CD4-positive, alpha-beta memory T cell (primary cell): ENCODE measurements at regions not wholly inside any gene's neighbourhood (a gene's known extent, or its start where the extent isn't known, plus 50 kb on each side); places are given as distances from the start of the nearest gene placed in this dataset.

Experiments
- CTCF ChIA-PET: fragments of 350-600 bp; sonication (Branson Sonifier 250); formaldehyde crosslinking; loops from one replicate; lab custom pipeline; 2021; ENCODE audit warnings: inconsistent platforms; ENCODE audit not compliant: partially characterized antibody; lab: Charles Lee
- POLR2A ChIA-PET: fragments of 350-600 bp; sonication (Branson Sonifier 250); formaldehyde crosslinking; loops from one replicate; lab custom pipeline; 2021; ENCODE audit not compliant: partially characterized antibody; lab: Charles Lee
- DNase-seq, 5 donors: peaks; one replicate each; pipeline versions ENCODE4 v3.0.0 to v3.0.0-alpha.2; 2020 to 2022; ENCODE audit warnings: mixed read lengths in 1 of 5
- H3K27ac ChIP-seq: one replicate; pipeline ENCODE4 v1.7.0; 2013; ENCODE audit warnings: low read depth, low read length
- H3K27me3 ChIP-seq: 2 replicates; pipeline ENCODE4 v1.7.0; 2013; ENCODE audit warnings: mild to moderate bottlenecking, low read length, moderate library complexity; ENCODE audit not compliant: insufficient read depth
- H3K36me3 ChIP-seq: 2 replicates; pipeline ENCODE4 v1.7.0; 2013; ENCODE audit warnings: mild to moderate bottlenecking, low read length, moderate library complexity; ENCODE audit not compliant: insufficient read depth
- H3K4me1 ChIP-seq: 2 replicates; pipeline ENCODE4 v1.7.0; 2013; ENCODE audit warnings: mild to moderate bottlenecking, low read length, moderate library complexity; ENCODE audit not compliant: insufficient read depth
- H3K4me3 ChIP-seq, 2 donors: one replicate each; pipeline ENCODE4 v1.7.0; 2013; ENCODE audit warnings: low read length in 2 of 2, mild to moderate bottlenecking in 1 of 2
- H3K9me3 ChIP-seq, 2 donors: one replicate each; pipeline ENCODE4 v1.7.0; 2013; ENCODE audit warnings: low read length in 2 of 2, control low read depth in 1 of 2; ENCODE audit not compliant: control insufficient read depth in 1 of 2
- H3K27ac Mint-ChIP-seq, 7 donors: one replicate each; pipeline ENCODE4 v1.8.0; 2020 to 2021; ENCODE audit warnings: mixed read lengths in 7 of 7, mild to moderate bottlenecking in 6 of 7, inconsistent platforms in 3 of 7, moderate library complexity in 3 of 7
- H3K27me3 Mint-ChIP-seq, 2 donors: one replicate each; pipeline ENCODE4 v1.8.0; 2020 to 2021; ENCODE audit warnings: mixed read lengths in 2 of 2
- H3K36me3 Mint-ChIP-seq, 2 donors: one replicate each; pipeline ENCODE4 v1.8.0; 2020 to 2021; ENCODE audit warnings: mixed read lengths in 2 of 2, inconsistent platforms in 1 of 2, mild to moderate bottlenecking in 1 of 2
- H3K4me1 Mint-ChIP-seq, 4 donors: one replicate each; pipeline ENCODE4 v1.8.0; 2020 to 2021; ENCODE audit warnings: mixed read lengths in 4 of 4, mild to moderate bottlenecking in 1 of 4
- H3K4me3 Mint-ChIP-seq, 8 donors: one replicate each; pipeline ENCODE4 v1.8.0; 2020 to 2021; ENCODE audit warnings: mixed read lengths in 8 of 8, mild to moderate bottlenecking in 7 of 8, moderate library complexity in 6 of 8, inconsistent platforms in 3 of 8
- H3K9me3 Mint-ChIP-seq, 8 donors: one replicate each; pipeline ENCODE4 v1.8.0; 2020 to 2021; ENCODE audit warnings: mixed read lengths in 8 of 8, mild to moderate bottlenecking in 5 of 8, inconsistent platforms in 3 of 8, moderate library complexity in 1 of 8
- intact Hi-C: fragments of 100-400 bp; cut with micrococcal nuclease; formaldehyde crosslinking; loops from one replicate; pipeline ENCODE4 v1.15.1; 2023

- CTCF ChIA-PET = no interaction called here
These were observed 68.0 kb upstream of the CIBAR2 start for GRCh38 chr16:85180047-85180826.

GRCh38 chr16:85180827-85181738, 68.8 kb upstream of the CIBAR2 start:
- no peak for DNase-seq
- POLR2A ChIA-PET = no interaction called here
- Mint-ChIP-seq H3K27ac (no peak overlapping the region), H3K4me3 (no peak overlapping the region), H3K27me3 (peaks cover 10 to 20% of the 10 kb centered on the region in 2 donors), H3K36me3 (no peaks in the 10 kb centered on the region), H3K4me1 (no peaks in the 10 kb centered on the region), H3K9me3 (peaks cover 0 to 24% (median 15%) of the 10 kb centered on the region in 8 donors)
- Histone ChIP-seq H3K4me3 (no peak overlapping the region), H3K36me3 (no peaks in the 10 kb centered on the region), H3K27me3 (no peaks in the 10 kb centered on the region), H3K9me3 (no peaks in the 10 kb centered on the region), H3K4me1 (no peaks in the 10 kb centered on the region), H3K27ac (no peak overlapping the region)
- intact Hi-C loops = no loop called here
- CTCF ChIA-PET = no interaction called here

More at GRCh38 chr16:85180047-85180826, 68.0 kb upstream of the CIBAR2 start:
- Histone ChIP-seq H3K27me3 (no peaks in the 10 kb centered on the region), H3K27ac (no peak overlapping the region), H3K36me3 (no peaks in the 10 kb centered on the region), H3K4me1 (no peaks in the 10 kb centered on the region), H3K9me3 (no peaks in the 10 kb centered on the region), H3K4me3 (no peak overlapping the region)
- DNase-seq = no peak
- no peaks in the 10 kb centered on the region for H3K4me1 Mint-ChIP-seq
- H3K36me3 Mint-ChIP-seq = no peaks in the 10 kb centered on the region
- intact Hi-C loops = no loop called here
- no peak overlapping the region for H3K27ac Mint-ChIP-seq
- H3K4me3 Mint-ChIP-seq = no peak overlapping the region
- H3K9me3 Mint-ChIP-seq = peaks cover 0 to 18% (median 14%) of the 10 kb centered on the region in 8 donors
- H3K27me3 Mint-ChIP-seq = peaks cover 10 to 22% of the 10 kb centered on the region in 2 donors
- POLR2A ChIA-PET = no interaction called here

GRCh38 chr16:85181739-85182129, 69.5 kb upstream of the CIBAR2 start:
- CTCF ChIA-PET = no interaction called here
- H3K4me3 ChIP-seq = no peak overlapping the region
- H3K9me3 ChIP-seq = no peaks in the 10 kb centered on the region
- H3K36me3 ChIP-seq = no peaks in the 10 kb centered on the region
- Mint-ChIP-seq H3K36me3 (no peaks in the 10 kb centered on the region), H3K9me3 (peaks cover 0 to 25% (median 15%) of the 10 kb centered on the region in 8 donors), H3K27me3 (peaks cover 8 to 15% of the 10 kb centered on the region in 2 donors), H3K4me3 (no peak overlapping the region), H3K4me1 (no peaks in the 10 kb centered on the region), H3K27ac (no peak overlapping the region)
- intact Hi-C loops = no loop called here
- DNase-seq = no peak
- no peaks in the 10 kb centered on the region for H3K4me1 ChIP-seq
- no peak overlapping the region for H3K27ac ChIP-seq
- H3K27me3 ChIP-seq = no peaks in the 10 kb centered on the region
- POLR2A ChIA-PET = no interaction called here

- H3K9me3 ChIP-seq = no peaks in the 10 kb centered on the region
- intact Hi-C loops = no loop called here
- peaks cover 0 to 25% (median 15%) of the 10 kb centered on the region in 8 donors for H3K9me3 Mint-ChIP-seq
- CTCF ChIA-PET = no interaction called here
- H3K27ac Mint-ChIP-seq = no peak overlapping the region
- POLR2A ChIA-PET = no interaction called here
- no peaks in the 10 kb centered on the region for H3K36me3 ChIP-seq
- H3K27me3 Mint-ChIP-seq = peaks cover 8 to 13% of the 10 kb centered on the region in 2 donors
- no peaks in the 10 kb centered on the region for H3K27me3 ChIP-seq
- no peak overlapping the region for H3K4me3 ChIP-seq
- H3K4me1 ChIP-seq = no peaks in the 10 kb centered on the region
- no peaks in the 10 kb centered on the region for H3K36me3 Mint-ChIP-seq
- H3K27ac ChIP-seq = no peak overlapping the region
- H3K4me3 Mint-ChIP-seq = no peak overlapping the region
- H3K4me1 Mint-ChIP-seq = no peaks in the 10 kb centered on the region
- DNase-seq = no peak
These were observed 70.0 kb upstream of the CIBAR2 start for GRCh38 chr16:85182286-85182685.

- Mint-ChIP-seq H3K36me3 (no peaks in the 10 kb centered on the region), H3K27ac (no peak overlapping the region), H3K4me3 (no peak overlapping the region), H3K4me1 (no peaks in the 10 kb centered on the region), H3K27me3 (peaks cover 8% of the 10 kb centered on the region in 2 donors), H3K9me3 (peaks cover 0 to 25% (median 15%) of the 10 kb centered on the region in 8 donors)
- no peaks in the 10 kb centered on the region for H3K27me3 ChIP-seq
- no peaks in the 10 kb centered on the region for H3K9me3 ChIP-seq
- H3K27ac ChIP-seq = no peak overlapping the region
- CTCF ChIA-PET = no interaction called here
- intact Hi-C loops = no loop called here
- no peaks in the 10 kb centered on the region for H3K36me3 ChIP-seq
- no peak overlapping the region for H3K4me3 ChIP-seq
- no peaks in the 10 kb centered on the region for H3K4me1 ChIP-seq
- POLR2A ChIA-PET = no interaction called here
- DNase-seq = no peak
These were observed 70.5 kb upstream of the CIBAR2 start for GRCh38 chr16:85182774-85183173.

GRCh38 chr16:85183564-85183963, 71.3 kb upstream of the CIBAR2 start:
- H3K9me3 Mint-ChIP-seq = peaks cover 0 to 30% (median 18%) of the 10 kb centered on the region in 8 donors
- Histone ChIP-seq H3K4me1 (no peaks in the 10 kb centered on the region), H3K27ac (no peak overlapping the region), H3K27me3 (no peaks in the 10 kb centered on the region), H3K9me3 (no peaks in the 10 kb centered on the region), H3K36me3 (no peaks in the 10 kb centered on the region), H3K4me3 (no peak overlapping the region)
- CTCF ChIA-PET = no interaction called here
- no peaks in the 10 kb centered on the region for H3K4me1 Mint-ChIP-seq
- H3K27ac Mint-ChIP-seq = no peak overlapping the region
- no peak for DNase-seq
- intact Hi-C loops = no loop called here
- no peak overlapping the region for H3K4me3 Mint-ChIP-seq
- H3K36me3 Mint-ChIP-seq = no peaks in the 10 kb centered on the region
- H3K27me3 Mint-ChIP-seq = peaks cover 5 to 7% of the 10 kb centered on the region in 2 donors
- POLR2A ChIA-PET = no interaction called here

GRCh38 chr16:85184404-85184803, 72.1 kb upstream of the CIBAR2 start:
- H3K9me3 ChIP-seq = no peaks in the 10 kb centered on the region
- no peak overlapping the region for H3K4me3 Mint-ChIP-seq
- H3K4me1 Mint-ChIP-seq = no peaks in the 10 kb centered on the region
- ChIA-PET POLR2A (no interaction called here), CTCF (no interaction called here)
- H3K9me3 Mint-ChIP-seq = peaks cover 0 to 39% (median 24%) of the 10 kb centered on the region in 8 donors
- H3K27ac Mint-ChIP-seq = no peak overlapping the region
- no peak overlapping the region for H3K4me3 ChIP-seq
- H3K36me3 Mint-ChIP-seq = no peaks in the 10 kb centered on the region
- H3K4me1 ChIP-seq = no peaks in the 10 kb centered on the region
- no peak for DNase-seq
- no peaks in the 10 kb centered on the region for H3K36me3 ChIP-seq
- no peaks in the 10 kb centered on the region for H3K27me3 ChIP-seq
- no peak overlapping the region for H3K27ac ChIP-seq
- intact Hi-C loops = no loop called here
- peaks cover 5 to 10% of the 10 kb centered on the region in 2 donors for H3K27me3 Mint-ChIP-seq
